NCI-H1105 (cell line): ENCODE measurements at regions not wholly inside any gene's neighbourhood (a gene's known extent, or its start where the extent isn't known, plus 50 kb on each side); places are given as distances from the start of the nearest gene placed in this dataset.

Experiments used
- DNase-seq: peaks from one replicate; lab custom pipeline; 2025; lab: John Stamatoyannopoulos, UW

DNA sequence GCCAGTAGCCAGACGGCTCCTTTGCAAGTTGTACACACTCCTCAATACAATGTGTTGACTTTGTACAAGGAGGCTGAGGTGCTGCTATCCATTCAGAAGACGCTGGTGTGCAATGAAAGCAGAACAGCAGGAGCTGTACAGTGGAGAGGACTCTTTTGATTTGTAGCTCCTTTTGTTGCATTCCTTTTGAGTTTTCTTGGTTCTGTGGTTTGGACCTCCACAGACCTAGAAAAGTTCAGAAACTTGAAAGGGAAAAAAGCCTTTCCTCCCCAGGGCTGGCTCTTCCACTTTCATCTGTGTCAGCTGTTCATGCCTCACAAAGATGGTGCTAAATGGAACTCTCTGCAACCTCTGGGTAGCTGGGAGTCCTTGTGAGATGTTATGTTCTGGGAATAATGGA lies 117.4 kb downstream of the MAT2B start:
- DNase-seq = no peak

- DNase-seq = no peak
These were observed 118.1 kb downstream of the MAT2B start for GRCh38 chr5:163623524-163623923.

DNA sequence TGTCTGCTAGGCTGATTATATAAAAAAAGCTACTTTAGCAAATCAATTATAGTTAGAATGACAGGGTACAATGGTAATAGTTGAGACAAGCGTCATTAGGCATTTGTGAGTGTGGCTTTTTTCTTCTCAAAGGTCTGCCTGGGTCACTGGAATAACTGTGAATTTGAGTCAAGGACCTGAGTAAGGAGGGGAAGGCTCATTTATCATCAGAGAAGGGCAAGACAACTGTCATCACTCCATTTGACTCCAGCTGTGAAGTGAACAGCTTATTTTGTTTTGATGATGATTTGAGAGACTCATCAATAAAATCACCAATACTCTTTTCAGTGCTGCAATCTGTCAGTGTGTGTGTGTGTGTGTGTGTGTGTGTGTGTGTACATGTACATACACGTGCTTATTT lies 118.6 kb downstream of the MAT2B start:
- DNase-seq = no peak

GRCh38 chr5:163624431-163624830 lies 119.0 kb downstream of the MAT2B start:
- DNase-seq = no peak

- DNase-seq = no peak
These were observed 121.5 kb downstream of the MAT2B start for GRCh38 chr5:163626904-163627434.

DNA sequence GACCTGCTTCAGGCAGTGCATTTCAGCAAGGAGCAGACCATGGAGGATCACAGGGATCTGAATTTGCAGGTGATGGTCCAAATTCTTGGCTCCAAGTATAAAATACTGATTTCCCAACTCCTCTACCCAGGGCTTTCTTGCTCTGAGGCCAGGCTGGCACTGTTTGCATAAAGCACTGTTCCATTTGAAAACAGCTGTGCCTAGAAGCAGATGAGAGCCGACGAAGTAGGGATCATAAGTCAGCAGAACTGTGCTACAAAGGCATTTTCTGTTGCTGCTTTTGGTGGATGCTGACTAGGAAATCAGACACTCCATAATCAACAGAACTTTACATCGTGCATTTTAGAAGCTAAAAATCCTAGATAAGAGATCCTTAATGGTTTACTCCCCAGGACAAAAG lies 126.4 kb downstream of the MAT2B start:
- no peak for DNase-seq

DNA sequence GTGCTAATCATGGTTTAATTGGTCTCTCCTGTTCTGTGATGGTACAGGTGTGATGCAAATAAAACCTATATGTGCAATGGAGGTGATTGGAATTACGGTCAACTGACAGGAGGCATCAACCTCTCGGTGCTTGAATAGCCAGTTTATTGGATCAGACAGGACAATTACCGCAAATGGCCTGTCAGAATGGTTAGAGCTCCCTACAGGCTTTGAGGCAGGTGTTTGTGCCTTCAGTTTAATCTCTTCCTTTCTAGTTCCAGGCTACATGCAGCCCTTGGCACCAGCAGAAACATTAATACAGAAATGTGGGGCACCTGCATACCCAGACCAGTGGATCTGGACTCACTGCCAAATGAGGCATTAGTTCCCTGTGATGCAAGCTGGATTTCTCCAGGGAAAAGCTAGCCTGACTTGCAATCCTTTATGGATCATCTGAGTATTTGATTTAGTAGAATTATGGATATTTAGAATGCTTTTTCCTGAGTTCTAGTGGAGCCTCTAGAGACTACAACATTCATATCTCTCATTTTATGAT lies 128.6 kb downstream of the MAT2B start:
- DNase-seq = no peak

DNA sequence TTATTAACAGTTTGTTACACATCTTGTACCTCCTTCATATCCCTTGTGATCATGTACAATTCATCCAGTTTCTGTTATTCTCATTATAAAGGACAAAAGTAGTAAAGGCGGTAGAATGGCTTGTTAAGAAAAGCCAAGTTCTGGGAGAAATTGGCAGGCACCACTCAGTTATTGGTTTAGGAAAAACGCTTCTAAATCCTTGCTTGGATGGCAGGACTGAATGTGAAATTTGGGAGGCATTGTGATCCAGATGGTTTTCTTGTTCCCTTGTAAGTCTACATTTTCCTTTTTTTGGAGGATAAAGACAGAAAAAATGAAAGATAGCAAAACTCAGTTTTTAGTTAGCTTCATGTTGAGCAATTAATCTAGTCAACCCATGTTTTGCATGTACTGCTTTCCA lies 130.2 kb downstream of the MAT2B start:
- DNase-seq = no peak

DNA sequence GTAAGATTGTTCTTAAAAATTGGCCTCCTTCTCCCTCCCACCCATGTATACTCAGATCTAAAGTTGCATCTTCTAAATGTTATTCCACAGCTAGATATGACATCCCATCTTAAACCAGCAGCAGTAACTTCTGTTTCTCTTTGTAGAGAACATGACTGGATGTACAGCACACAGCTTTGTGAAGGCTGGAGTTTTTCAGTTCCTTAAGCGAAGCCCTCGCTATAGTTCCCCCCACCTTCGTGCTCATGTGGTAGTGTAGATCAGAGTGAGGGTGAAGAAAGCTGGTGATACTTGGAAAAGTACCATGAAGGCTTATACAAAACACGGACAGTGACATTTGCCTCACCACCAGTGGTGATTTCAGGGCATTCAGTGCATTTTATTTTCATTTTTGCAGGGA lies 137.5 kb downstream of the MAT2B start:
- DNase-seq = no peak

- no peak for DNase-seq
These were observed 140.3 kb downstream of the MAT2B start for GRCh38 chr5:163645421-163646416.

GRCh38 chr5:163649514-163649913 lies 144.1 kb downstream of the MAT2B start:
- DNase-seq = no peak

DNA sequence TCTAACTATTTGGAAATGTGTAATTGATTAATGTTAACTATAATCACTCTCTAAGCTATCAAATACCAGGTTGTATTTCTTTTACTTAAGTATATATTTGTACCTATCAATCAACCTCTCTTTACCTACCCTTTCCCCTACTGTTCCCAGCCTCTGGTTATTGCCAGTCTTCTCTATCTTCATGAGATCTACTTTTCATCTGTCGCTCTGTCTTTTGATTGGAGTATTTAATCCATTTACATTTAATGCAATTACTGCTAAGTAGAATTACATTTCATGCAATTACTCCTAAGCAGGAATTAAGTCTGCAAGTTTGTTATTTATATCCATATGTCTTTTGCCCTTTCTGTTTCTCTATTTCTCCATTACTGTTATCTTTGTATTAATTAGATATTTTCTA lies 148.1 kb downstream of the MAT2B start:
- no peak for DNase-seq

DNA sequence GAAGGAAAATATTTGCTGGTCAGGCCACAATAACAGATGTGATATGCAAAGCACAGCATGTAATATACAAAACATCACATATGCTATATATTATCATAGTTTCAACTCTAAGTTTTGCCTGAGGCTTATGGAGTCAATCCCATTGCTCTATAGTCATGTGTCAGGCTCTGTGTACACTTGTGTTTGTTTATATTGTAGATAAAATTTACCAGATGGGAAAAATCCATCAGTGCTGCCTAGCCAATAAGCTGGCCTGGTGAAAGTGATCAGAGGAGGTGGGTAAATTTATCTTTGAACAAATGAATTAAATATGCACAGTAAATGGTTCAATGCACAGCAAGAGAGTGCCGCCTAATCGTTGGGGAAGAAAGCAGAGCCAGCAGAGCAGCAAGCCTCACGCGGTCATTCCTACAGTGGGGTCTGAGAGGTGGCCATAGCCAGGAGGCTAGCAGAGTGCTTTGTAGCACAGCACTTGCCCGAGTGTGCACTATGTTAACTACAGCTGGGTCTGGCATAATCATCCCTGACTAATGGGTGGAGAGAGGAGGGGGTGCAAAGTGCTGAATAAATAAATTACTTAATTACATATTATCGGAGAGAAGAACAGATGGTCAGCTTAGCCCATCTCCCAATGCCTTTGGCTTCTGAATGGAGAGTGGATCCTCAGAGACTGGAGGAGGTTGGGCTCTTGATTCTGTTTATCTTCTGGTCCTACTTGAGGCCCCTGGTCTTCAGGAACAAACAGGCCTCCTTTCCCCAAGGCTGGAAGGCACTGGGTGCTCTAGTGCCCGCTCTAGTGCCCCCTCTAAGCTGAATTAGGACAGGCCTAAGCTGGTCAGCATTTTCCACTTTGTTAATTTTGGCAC lies 153.5 kb downstream of the MAT2B start:
- no peak for DNase-seq

- no peak for DNase-seq
These were observed 154.1 kb downstream of the MAT2B start for GRCh38 chr5:163659568-163659902.

DNA sequence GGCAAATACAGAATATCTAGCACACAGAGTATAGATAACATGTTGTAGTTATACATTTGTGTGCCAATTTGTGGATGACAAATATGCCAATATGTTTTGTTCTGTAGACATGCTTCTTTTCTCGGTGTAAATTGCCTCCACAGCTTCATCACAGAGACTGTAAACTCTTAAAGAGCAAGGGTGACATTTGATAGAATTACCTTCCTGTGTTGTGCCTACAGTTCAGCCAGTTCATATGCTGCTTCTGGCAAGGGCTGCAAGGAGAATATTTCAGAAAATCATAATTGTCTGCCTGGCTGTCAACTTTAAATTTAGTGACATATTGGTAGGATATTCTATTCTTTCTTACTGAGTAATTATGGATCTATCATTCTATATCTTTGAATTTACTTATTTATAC lies 155.1 kb downstream of the MAT2B start:
- no peak for DNase-seq

DNA sequence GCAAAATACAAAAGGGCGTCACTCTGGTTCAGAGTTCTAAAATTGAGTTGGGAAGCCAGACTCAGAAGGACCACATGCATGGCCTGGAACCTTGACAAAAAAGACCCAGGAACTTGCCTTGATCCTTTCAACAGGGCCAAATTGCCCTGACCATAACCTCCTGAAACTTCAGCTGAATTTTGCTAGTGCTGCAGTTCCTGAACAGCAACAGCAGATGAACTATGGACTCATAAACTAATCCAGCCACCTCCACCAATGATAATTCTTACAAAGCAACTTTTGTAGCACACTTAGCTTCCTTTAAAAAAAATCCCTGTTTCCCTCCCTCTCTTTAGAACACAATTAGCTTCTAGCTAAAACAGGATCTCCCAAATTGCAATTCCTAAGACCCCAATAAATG lies 155.9 kb downstream of the MAT2B start:
- no peak for DNase-seq

DNA sequence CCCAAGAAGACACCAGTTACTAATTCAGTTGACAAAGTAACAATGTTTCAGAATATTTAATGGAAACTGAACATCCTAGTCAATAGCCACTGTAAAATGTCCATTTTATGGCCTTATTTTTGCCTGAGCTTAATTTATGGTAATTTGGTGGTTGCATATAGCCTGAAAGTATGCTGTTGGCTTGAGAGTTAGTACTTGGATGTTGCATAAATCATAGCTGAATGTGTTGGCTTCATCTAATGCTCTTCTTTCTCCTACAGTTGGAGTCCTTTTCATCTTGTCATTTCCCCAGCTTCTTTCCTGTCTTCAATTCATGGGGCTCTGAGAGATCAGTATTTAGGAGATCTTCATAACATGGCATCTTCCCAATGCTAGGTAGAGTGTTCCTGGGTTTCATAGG lies 164.6 kb downstream of the MAT2B start:
- DNase-seq = no peak

DNA sequence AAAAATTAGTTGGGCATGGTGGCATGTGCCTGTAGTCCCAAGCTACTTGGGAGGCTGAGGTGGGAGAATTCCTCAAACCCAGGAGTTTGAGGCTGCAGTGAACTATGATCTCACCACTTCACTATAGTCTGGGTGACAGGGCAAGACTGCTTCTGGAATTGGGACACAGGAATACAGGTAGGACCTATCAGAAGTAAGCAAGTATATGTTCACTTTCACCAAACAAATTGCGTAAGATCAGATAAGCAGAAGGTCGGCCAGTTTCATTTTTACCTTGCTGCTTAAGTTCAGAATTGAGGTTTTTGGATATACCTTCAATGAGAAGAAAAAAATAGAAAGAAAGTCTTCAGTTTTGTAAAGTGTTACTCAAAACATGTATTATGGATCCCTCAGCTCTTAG lies 171.7 kb downstream of the MAT2B start:
- no peak for DNase-seq

GRCh38 chr5:163682234-163682633 lies 176.8 kb downstream of the MAT2B start:
- no peak for DNase-seq

DNA sequence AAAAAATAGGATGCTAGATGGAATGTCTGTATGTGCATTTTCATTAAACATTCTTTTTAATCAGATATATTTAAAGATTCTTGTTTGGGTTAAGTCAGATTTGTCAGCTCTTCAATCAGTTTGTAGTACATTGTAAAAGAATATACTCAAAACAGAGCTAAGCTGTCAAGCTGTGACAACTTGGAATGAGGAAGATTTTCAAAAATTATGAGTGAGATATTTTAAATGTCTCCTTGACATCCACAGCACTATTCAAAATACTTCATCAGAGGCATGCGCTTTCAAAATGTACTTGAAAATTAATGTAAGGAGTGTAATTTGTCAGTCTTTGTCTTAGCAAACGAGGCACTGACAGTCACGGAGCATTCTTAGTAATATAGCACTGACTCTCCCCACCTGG lies 182.0 kb downstream of the MAT2B start:
- DNase-seq = no peak

DNA sequence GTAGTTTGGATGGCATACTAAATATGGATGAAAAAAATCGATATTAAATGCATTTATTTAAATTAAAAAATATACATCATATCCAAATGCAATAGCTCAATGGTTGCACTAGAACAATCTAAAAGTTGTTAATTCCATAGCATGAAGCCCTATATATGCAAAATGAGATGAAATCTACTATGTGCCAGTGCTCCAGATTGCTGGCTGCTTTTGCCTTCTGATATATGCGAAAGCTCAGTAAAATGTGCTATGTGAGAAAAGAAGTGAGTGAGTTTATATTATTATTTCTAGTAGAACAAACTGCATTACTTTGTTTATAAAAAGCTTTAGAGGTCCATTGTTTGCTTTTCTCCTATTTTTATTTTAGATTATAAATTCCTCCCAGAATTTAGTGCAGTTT lies 186.7 kb downstream of the MAT2B start:
- DNase-seq = no peak

GRCh38 chr5:163695830-163696578 lies 190.6 kb downstream of the MAT2B start:
- peak; percentile 7 for DNase-seq
